IMR-90 (cell line): ENCODE measurements at regions not wholly inside any gene's neighbourhood (a gene's known extent, or its start where the extent isn't known, plus 50 kb on each side); places are given as distances from the start of the nearest gene placed in this dataset.

Experiments used
- CEBPB ChIP-seq: IDR thresholded peaks from 2 replicates; pipeline ENCODE4 v1.6.1; 2012; ENCODE audit warnings: low read depth, low read length, improper control_type of control experiment
- CHD1 ChIP-seq: IDR thresholded peaks from 2 replicates; pipeline ENCODE4 v1.6.1; 2012; ENCODE audit warnings: low read depth, low read length, improper control_type of control experiment
- ELK1 ChIP-seq: fragments of 150-350 bp; IDR thresholded peaks from 2 replicates; pipeline ENCODE4 v1.6.1; 2016; ENCODE audit warnings: low read depth, mild to moderate bottlenecking, low read length, moderate library complexity, borderline replicate concordance
- FOS ChIP-seq: fragments of 150-350 bp; IDR thresholded peaks from 2 replicates; pipeline ENCODE4 v1.6.1; 2016; ENCODE audit warnings: low read depth, low read length
- MAZ ChIP-seq: IDR thresholded peaks from 2 replicates; pipeline ENCODE4 v1.6.1; 2012; ENCODE audit warnings: low read depth, mild to moderate bottlenecking, low read length, improper control_type of control experiment, moderate library complexity, borderline replicate concordance
- MXI1 ChIP-seq: IDR thresholded peaks from 2 replicates; pipeline ENCODE4 v1.6.1; 2012; ENCODE audit warnings: low read depth, mild to moderate bottlenecking, low read length, moderate library complexity, borderline replicate concordance
- NFE2L2 ChIP-seq: fragments of 150-350 bp; IDR thresholded peaks from 2 replicates; pipeline ENCODE4 v1.6.1; 2016; ENCODE audit warnings: low read depth, mild to moderate bottlenecking, low read length
- POLR2A ChIP-seq: IDR thresholded peaks from 2 replicates; pipeline ENCODE4 v1.6.1; 2012; ENCODE audit warnings: mild to moderate bottlenecking, low read depth, low read length
- RAD21 ChIP-seq: IDR thresholded peaks from 2 replicates; pipeline ENCODE4 v1.6.1; 2012; ENCODE audit warnings: low read length, improper control_type of control experiment
- RFX5 ChIP-seq: IDR thresholded peaks from 2 replicates; pipeline ENCODE4 v1.8.0; 2012; ENCODE audit warnings: low read depth, mild to moderate bottlenecking, low read length, moderate library complexity
- SMC3 ChIP-seq: fragments of 150-350 bp; IDR thresholded peaks from 2 replicates; pipeline ENCODE4 v1.6.1; 2016; ENCODE audit warnings: low read depth, mild to moderate bottlenecking, antibody characterized with exemption, low read length, moderate library complexity
- TF ChIP-seq, protein P1 (sequence below): conservative IDR thresholded peaks from 2 replicates; pipeline ENCODE4 v1.5.1; 2012; ENCODE audit warnings: mild to moderate bottlenecking, low read depth, low read length, improper control_type of control experiment
- TF ChIP-seq, protein P2 (sequence below): fragments of 150-350 bp; IDR thresholded peaks from 2 replicates; pipeline ENCODE4 v1.6.1; 2017; ENCODE audit warnings: mild to moderate bottlenecking, antibody characterized with exemption, low read length, low read depth

GRCh38 chr2:56705713-56706112 lies 521.9 kb downstream of the CCDC85A start:
- TF ChIP-seq POLR2A (no peak), RFX5 (no peak), SMC3 (no peak), CEBPB (no peak), RAD21 (no peak), MAZ (no peak), MXI1 (no peak), NFE2L2 (no peak), ELK1 (no peak), CHD1 (no peak), FOS (no peak)
- TF ChIP-seq, protein P1, sequence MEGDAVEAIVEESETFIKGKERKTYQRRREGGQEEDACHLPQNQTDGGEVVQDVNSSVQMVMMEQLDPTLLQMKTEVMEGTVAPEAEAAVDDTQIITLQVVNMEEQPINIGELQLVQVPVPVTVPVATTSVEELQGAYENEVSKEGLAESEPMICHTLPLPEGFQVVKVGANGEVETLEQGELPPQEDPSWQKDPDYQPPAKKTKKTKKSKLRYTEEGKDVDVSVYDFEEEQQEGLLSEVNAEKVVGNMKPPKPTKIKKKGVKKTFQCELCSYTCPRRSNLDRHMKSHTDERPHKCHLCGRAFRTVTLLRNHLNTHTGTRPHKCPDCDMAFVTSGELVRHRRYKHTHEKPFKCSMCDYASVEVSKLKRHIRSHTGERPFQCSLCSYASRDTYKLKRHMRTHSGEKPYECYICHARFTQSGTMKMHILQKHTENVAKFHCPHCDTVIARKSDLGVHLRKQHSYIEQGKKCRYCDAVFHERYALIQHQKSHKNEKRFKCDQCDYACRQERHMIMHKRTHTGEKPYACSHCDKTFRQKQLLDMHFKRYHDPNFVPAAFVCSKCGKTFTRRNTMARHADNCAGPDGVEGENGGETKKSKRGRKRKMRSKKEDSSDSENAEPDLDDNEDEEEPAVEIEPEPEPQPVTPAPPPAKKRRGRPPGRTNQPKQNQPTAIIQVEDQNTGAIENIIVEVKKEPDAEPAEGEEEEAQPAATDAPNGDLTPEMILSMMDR: no peak
- TF ChIP-seq, protein P2, sequence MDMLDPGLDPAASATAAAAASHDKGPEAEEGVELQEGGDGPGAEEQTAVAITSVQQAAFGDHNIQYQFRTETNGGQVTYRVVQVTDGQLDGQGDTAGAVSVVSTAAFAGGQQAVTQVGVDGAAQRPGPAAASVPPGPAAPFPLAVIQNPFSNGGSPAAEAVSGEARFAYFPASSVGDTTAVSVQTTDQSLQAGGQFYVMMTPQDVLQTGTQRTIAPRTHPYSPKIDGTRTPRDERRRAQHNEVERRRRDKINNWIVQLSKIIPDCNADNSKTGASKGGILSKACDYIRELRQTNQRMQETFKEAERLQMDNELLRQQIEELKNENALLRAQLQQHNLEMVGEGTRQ: no peak
